DMS153 (cell line): ENCODE measurements at regions not wholly inside any gene's neighbourhood (a gene's known extent, or its start where the extent isn't known, plus 50 kb on each side); places are given as distances from the start of the nearest gene placed in this dataset.

ENCODE experiments used
- DNase-seq: peaks from one replicate; lab custom pipeline; 2025; lab: John Stamatoyannopoulos, UW

GRCh38 chr16:86998196-86999001 is 318.8 kb downstream of the C16orf95 start:
- no peak for DNase-seq

DNA sequence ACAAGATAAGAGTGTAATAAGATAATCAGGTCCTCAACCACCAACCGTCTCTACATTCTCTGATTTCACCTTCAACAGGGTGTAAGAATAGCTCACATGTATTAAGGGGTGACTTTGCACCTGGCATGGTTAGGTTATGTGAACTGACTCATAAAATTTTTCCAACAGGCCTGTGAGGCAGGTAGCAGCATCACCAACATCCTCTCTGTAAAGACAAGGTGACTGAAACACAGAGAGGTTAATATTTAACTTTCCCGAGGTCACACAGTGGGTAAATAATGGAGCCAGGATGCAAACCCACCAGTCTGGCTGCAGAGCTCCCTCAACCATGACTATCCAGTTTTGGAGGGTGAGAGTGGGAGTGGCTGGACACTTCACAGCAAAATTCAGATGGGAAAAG is 317.2 kb downstream of the C16orf95 start:
- no peak for DNase-seq

- no peak for DNase-seq
Measured at GRCh38 chr16:87002717-87003413, 314.3 kb downstream of the C16orf95 start.

GRCh38 chr16:87003414-87003755 is 313.8 kb downstream of the C16orf95 start:
- no peak for DNase-seq

DNA sequence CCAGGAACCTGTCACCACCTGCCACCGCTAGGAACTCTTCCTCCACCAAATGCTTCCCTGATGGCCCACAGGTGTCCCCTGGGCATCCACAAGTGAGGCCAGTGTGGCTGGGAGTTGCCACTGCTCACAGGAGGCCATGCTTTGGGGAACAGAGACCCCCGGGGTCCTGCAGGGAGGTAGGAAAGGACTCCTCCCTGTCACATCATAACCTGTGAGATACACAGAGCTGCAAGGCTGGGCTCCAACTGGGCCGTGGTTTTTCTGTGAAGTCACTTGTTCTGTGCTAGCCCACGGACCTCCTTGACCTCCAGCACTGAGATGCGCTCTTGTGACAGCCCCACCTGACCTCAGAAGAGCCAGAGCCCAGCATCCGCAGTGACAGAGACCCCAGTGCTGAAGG is 311.2 kb downstream of the C16orf95 start:
- DNase-seq, result no peak

DNA sequence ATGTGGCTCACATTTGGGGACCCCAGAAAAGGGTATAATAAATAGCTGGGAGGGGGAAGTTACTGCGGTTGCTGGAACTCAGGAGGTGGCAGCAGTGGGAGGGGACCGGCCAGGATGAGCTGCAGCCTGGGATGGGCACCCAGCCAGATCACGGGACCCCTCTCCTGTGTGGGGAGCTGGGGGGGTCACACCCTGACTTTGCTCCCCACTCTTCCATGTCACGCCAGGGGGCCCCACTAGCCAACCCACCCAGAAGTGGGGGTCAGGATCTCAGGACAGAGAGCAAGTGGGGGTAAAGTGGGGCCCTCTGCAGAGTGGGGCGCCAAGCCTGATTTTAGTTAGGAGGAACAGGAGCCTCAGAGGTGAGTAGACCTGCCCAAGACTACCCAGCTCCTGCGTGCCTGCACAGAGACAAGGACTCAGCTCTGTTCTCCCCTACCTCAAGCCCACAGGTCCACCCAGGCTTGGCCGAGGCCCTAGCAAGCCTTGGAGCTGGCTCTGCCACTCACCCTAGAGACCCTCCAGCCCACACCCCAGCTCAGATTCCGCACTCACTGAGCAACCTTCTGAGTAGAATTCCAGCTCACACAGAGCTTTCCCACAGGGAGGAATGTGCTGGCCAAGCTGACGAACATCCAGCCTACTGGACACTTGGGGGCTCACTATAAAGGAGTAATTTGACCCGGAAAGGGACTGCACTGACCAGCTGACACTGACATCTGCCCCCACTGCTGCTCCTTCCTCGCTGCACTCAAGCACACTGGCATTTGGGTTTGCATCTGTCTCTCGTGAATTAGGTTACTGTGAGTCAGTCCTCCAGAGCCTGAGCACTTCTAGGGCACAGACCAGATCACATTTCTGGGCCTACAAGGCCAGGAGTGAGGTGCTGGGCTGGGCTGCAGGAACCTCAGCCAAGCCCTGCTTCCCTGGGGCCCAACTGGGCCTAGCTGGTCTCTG is 310.1 kb downstream of the C16orf95 start:
- no peak for DNase-seq

GRCh38 chr16:87007907-87008306 is 309.3 kb downstream of the C16orf95 start:
- no peak for DNase-seq

GRCh38 chr16:87008664-87009063 is 308.5 kb downstream of the C16orf95 start:
- no peak for DNase-seq

GRCh38 chr16:87012954-87013938 is 303.9 kb downstream of the C16orf95 start:
- DNase-seq, result no peak

- no peak for DNase-seq
Measured at GRCh38 chr16:87014112-87014511, 303.1 kb downstream of the C16orf95 start.

GRCh38 chr16:87015021-87015420 is 302.2 kb downstream of the C16orf95 start:
- no peak for DNase-seq

DNA sequence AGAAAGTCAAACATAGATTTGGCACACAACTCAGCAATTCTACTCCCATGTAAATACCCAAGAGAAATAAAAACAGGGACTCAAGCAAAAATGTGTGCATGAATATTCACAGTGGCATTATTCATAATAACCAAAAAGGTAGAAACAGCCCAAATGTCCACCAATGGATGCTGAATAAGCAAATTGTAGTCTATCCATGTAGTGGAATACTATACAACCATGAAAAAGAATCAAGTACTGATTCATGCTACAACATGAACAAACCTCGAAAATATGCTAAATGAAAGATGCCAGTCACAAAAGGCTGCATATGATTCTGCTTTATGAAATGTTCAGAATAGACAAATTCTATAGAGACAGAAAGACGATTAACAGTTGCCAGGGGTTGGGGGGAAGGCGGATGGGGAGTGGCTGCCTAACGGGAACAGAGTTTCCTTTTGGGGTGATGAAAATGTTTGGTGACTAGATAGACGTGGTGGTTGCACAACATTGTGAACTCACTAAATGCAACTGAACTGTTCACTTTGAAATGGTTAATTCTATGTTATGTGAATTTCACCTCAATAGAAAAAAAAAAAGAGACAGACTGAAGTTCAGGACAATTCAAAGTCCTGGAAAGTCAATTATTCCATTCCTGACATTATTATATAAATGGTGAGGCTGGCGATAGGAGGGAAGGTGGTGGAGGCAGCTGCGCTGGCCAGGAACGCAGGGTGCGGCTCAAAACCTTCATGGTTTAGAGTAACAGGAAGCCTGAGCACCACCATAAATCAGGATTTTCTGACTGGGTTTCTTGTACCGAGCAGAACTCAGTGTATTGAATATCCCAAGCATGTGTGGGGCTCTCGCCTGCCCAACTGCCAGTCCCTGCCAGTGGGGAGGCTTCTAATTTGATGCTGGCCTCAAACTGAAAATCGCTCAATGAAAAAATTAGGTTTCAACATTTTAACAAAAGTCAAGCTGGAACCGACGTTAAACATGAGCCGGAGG is 300.9 kb downstream of the C16orf95 start:
- DNase-seq, result no peak

DNA sequence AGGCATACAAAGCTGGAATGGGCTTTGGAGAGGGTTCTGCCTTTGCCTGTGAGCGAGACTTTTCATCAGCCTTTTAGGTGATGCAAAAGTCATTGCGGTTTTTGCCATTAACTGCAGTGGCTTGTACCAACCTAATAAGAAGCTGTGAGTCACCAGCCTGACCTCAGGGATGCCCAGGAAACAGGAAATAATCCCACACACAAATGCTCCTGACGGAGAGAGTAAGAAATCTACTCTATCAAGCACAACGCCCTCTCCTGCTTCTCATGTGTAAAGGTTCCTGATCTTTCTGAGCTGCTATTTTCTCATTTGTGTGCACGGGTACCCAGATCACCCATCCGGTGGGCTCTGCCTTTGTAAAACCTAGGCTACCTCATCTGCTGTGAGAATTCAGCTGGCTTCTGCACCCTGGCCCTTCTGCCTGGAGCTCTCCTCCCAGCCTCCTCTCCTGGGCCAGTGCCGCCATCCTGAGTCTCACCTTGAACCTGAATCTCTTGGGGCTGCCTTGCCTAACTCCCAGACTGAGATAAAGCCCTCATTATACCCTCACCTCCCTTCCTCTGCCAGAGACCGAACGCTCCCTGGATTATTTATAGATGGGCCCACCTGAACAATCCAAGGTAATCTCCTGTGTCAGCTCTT is 299.7 kb downstream of the C16orf95 start:
- DNase-seq, result peak; percentile 11

GRCh38 chr16:87025676-87026075 is 291.5 kb downstream of the C16orf95 start:
- DNase-seq, result no peak

- DNase-seq, result no peak
Measured at GRCh38 chr16:87027056-87027616, 290.1 kb downstream of the C16orf95 start.

- DNase-seq, result no peak
Measured at GRCh38 chr16:87028481-87029320, 288.5 kb downstream of the C16orf95 start.

DNA sequence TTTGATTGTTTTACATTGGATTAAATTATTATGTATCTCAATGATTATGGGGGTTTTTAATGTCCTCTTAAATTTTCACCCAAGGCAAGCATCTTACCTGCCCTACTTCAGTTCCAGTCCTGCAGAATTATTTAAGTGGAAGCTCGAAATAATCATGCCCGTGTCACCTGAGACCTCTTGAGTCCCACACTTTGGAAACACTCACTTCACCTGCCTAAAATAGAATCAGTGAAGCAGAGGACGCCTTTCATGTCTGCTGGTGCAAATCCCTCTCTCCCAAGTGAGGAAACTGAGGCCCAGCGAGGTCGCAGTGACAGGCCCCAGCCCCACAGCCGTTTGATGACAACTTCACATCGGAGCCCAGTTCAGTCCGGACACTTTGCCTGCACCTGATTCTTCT is 284.6 kb downstream of the C16orf95 start:
- no peak for DNase-seq

DNA sequence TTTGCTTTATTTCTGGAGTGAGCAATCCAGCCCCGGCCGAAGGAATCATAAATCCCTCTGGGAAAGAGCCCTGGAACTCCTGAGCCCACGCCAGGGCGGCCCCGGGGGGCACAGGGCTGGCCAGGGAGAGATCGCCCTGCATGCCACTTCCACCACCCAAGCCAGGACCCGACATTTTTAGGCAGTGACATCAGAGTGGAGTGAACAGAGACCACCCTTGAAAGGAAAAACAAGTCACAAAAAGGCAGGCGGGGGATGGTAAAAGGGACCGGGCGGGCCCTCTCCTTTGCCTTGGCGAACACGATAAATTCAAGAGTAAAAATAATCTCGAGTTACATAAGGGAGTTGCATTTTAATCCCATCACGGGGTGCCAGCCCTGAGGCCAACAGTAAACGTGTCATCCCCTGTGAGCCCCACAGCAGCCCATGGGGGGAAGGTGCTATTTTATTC is 284.1 kb downstream of the C16orf95 start:
- no peak for DNase-seq
